HG03571 (cell line): ENCODE measurements at regions not wholly inside any gene's neighbourhood (a gene's known extent, or its start where the extent isn't known, plus 50 kb on each side); places are given as distances from the start of the nearest gene placed in this dataset.
"Not testable (repeated sequence)": the region's sequence is repeated elsewhere in the genome, so short reads cannot be mapped to it uniquely, and the experiment has no call there.

ENCODE experiments used
- ATAC-seq: cut with Tn5 transposase; IDR thresholded peaks from one replicate; pipeline ENCODE4 v1.9.1; 2021; ENCODE audit not compliant: unreplicated experiment

GRCh38 chr3:194939949-194940770, 254.5 kb downstream of the FAM43A start:
- ATAC-seq: no peak

GRCh38 chr3:194941360-194941955, 255.8 kb downstream of the FAM43A start:
- ATAC-seq: no peak

GRCh38 chr3:194941956-194942511, 256.4 kb downstream of the FAM43A start:
- no peak for ATAC-seq

GRCh38 chr3:194944526-194944925, 258.8 kb downstream of the FAM43A start:
- ATAC-seq: no peak

- no peak for ATAC-seq
These were observed 259.8 kb downstream of the FAM43A start for GRCh38 chr3:194945508-194945907.

- no peak for ATAC-seq
These were observed 260.4 kb downstream of the FAM43A start for GRCh38 chr3:194946091-194946490.

- no peak for ATAC-seq
These were observed 263.9 kb downstream of the FAM43A start for GRCh38 chr3:194949592-194949991.

GRCh38 chr3:194950906-194951628, 265.4 kb downstream of the FAM43A start:
- no peak for ATAC-seq

- ATAC-seq: not testable (repeated sequence)
These were observed 265.9 kb downstream of the FAM43A start for GRCh38 chr3:194951629-194951920.

GRCh38 chr3:194951931-194952582, 266.4 kb downstream of the FAM43A start:
- ATAC-seq: no peak

GRCh38 chr3:194952841-194953241, 267.2 kb downstream of the FAM43A start:
- no peak for ATAC-seq

- no peak for ATAC-seq
These were observed 267.6 kb downstream of the FAM43A start for GRCh38 chr3:194953291-194953690.

GRCh38 chr3:194955546-194955945, 269.9 kb downstream of the FAM43A start:
- ATAC-seq: no peak

- ATAC-seq: no peak
These were observed 270.5 kb downstream of the FAM43A start for GRCh38 chr3:194955979-194956696.

- no peak for ATAC-seq
These were observed 271.2 kb downstream of the FAM43A start for GRCh38 chr3:194956697-194957396.

- ATAC-seq: no peak
These were observed 272.1 kb downstream of the FAM43A start for GRCh38 chr3:194957743-194958240.

- ATAC-seq: no peak
These were observed 273.5 kb downstream of the FAM43A start for GRCh38 chr3:194959217-194959616.

GRCh38 chr3:194959666-194960065, 274.0 kb downstream of the FAM43A start:
- ATAC-seq: not testable (repeated sequence)

- ATAC-seq: no peak
These were observed 274.9 kb downstream of the FAM43A start for GRCh38 chr3:194960446-194961032.
